ENCODE measurements at regions not wholly inside any gene's neighbourhood (a gene's known extent, or its start where the extent isn't known, plus 50 kb on each side); places are given as distances from the start of the nearest gene placed in this dataset.

- TF ChIP-seq CTCF (IDR thresholded peaks at IDR 0.05) (no peak), POLR2A (IDR thresholded peaks at IDR 0.05) (no peak)
Measured at GRCh38 chr12:23342407-23342806, 607.1 kb downstream of the SOX5 start.
